GM12864 (cell line): ENCODE measurements at regions not wholly inside any gene's neighbourhood (a gene's known extent, or its start where the extent isn't known, plus 50 kb on each side); places are given as distances from the start of the nearest gene placed in this dataset.

Source experiments
- DNase-seq: peaks from one replicate; pipeline ENCODE4 v3.0.0-alpha.2; 2011; ENCODE audit warnings: low read depth
- H3K4me3 ChIP-seq: 2 replicates; pipeline ENCODE4 v1.5.1; 2011; ENCODE audit warnings: mild to moderate bottlenecking, low read depth, low read length, control low read depth
- CTCF ChIP-seq: IDR thresholded peaks from 2 replicates; pipeline ENCODE4 v1.5.1; 2011; ENCODE audit warnings: low read depth, mild to moderate bottlenecking, moderate library complexity, low read length, control low read depth, inconsistent platforms; ENCODE audit errors: missing control alignments

GRCh38 chr7:34207810-34208209 is 302.5 kb downstream of the BMPER start:
- no peak for DNase-seq
- TF ChIP-seq CTCF = no peak
- no peak overlapping the region for H3K4me3 ChIP-seq

GRCh38 chr7:34208878-34209621 is 303.7 kb downstream of the BMPER start:
- DNase-seq = no peak
- TF ChIP-seq CTCF = no peak
- H3K4me3 ChIP-seq = no peak overlapping the region

GRCh38 chr7:34211018-34211417 is 305.7 kb downstream of the BMPER start:
- no peak overlapping the region for H3K4me3 ChIP-seq
- DNase-seq = no peak
- no peak for TF ChIP-seq CTCF

- DNase-seq = no peak
- H3K4me3 ChIP-seq = no peak overlapping the region
- TF ChIP-seq CTCF = no peak
Observed at GRCh38 chr7:34217972-34218371, 312.6 kb downstream of the BMPER start.

GRCh38 chr7:34219153-34219718 is 313.9 kb downstream of the BMPER start:
- no peak for TF ChIP-seq CTCF
- no peak overlapping the region for H3K4me3 ChIP-seq
- no peak for DNase-seq

GRCh38 chr7:34220506-34221185 is 315.3 kb downstream of the BMPER start:
- no peak for DNase-seq
- no peak for TF ChIP-seq CTCF
- no peak overlapping the region for H3K4me3 ChIP-seq

GRCh38 chr7:34222316-34222715 is 317.0 kb downstream of the BMPER start:
- DNase-seq = no peak
- H3K4me3 ChIP-seq = no peak overlapping the region
- TF ChIP-seq CTCF = no peak
